Islet of Langerhans (tissue), 1 donor: ENCODE measurements at regions not wholly inside any gene's neighbourhood (a gene's known extent, or its start where the extent isn't known, plus 50 kb on each side); places are given as distances from the start of the nearest gene placed in this dataset.
"Not testable (repeated sequence)": the region's sequence is repeated elsewhere in the genome, so short reads cannot be mapped to it uniquely, and the experiment has no call there.

ENCODE experiments used
- FAIRE-seq: peaks from one replicate; lab custom pipeline; 2011; peaks lifted over from hg19 to GRCh38; lab: Jason Lieb, UNC

DNA sequence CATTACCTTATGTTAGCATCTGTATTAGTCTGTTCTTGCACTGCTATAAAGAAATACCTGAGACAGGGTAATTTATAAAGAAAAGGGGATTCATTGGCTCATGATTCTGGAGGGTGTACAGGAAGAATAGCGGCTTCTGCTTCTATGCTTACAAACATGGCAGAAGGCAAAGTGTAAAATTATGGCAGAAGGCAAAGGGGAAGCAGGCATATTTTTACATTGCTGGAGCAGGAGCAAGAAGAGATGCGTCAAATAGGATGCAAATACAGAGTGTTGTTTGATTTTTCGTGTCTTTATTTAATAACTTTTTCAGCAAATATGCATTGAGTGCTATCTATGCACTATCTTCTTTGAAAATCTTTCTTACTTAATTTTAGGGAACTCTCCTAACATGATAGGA is 210.7 kb upstream of the SSTR1 start:
- no peak for FAIRE-seq

- FAIRE-seq, result no peak
Observed at GRCh38 chr14:38000340-38000739, 207.4 kb upstream of the SSTR1 start.

GRCh38 chr14:38001501-38001900 is 206.2 kb upstream of the SSTR1 start:
- FAIRE-seq, result no peak

GRCh38 chr14:38003746-38004609 is 203.7 kb upstream of the SSTR1 start:
- FAIRE-seq, result no peak

- no peak for FAIRE-seq
Observed at GRCh38 chr14:38004610-38004879, 203.2 kb upstream of the SSTR1 start.

DNA sequence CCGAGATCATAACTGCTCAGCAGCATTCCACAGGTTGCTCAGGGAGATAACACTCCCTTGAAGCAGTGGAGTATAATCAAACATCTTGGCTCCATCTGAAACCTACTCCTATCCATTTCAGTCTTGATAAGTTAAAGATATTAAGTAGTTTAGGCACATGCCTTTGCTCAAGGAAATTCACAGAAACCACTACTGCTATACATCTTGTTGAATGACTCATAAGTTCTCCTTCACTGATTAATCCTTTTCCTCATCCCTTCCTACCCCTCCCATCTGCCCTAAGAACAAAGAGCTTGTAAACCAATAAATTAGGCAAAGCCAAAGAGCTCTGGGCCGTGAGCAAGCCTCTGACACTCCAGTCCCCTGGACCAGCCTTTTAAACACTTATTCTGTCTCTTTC is 196.5 kb upstream of the SSTR1 start:
- not testable (repeated sequence) for FAIRE-seq

DNA sequence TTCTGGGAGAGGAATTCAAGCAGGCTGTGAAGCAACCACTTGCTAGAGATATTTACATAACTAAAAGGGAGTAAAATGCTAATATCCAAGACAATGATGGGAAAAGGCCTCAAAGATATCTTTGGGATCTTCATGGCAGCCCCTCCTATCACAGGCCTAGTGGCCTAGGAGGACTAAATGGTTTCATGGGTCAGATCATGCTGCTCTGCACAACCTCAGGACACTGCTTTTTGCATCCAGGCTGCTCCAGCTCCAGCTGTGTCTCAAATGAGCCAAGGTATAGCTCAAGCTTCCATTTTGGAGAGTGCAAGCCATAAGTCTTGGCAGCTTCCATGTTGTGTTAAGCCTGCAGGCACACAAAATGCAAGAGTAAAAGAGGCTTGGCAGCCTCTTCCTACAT is 195.6 kb upstream of the SSTR1 start:
- no peak for FAIRE-seq

DNA sequence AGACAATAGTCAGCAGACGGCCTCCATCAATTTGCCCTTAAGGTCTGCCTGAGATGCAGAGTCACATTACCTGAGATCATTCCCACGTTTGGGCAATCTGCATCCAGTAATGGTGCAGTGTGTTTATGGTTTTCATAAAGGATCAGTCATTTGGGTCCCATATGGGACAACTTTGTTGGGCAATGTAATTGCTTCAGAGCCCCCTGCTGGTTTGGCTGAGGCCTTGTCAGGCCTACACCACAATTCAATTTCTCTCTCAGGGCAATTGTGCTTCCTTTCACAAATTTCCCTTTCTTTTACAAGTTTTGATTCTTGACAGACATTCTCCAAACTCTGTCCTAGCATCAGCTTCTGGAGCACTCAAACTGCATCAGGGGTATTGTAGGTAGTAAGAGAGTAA is 191.2 kb upstream of the SSTR1 start:
- no peak for FAIRE-seq

DNA sequence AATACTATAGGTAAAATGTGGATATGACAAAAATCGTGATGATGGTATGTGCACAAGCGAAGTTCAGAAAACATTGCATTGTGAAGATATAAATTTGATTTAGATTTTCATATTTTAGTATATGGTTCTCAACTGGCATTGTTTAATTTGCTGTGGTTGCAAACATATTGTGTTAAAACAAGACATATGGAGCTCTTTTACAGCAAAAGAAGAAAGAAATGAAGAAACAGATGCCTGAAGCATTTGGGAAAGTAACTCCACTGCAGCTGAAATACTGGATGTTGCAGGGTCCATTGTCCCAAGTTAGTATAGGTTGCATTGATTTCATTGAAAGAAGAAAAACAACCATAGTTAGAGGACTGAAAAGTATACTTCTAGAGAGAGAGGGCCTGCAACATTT is 185.8 kb upstream of the SSTR1 start:
- no peak for FAIRE-seq

DNA sequence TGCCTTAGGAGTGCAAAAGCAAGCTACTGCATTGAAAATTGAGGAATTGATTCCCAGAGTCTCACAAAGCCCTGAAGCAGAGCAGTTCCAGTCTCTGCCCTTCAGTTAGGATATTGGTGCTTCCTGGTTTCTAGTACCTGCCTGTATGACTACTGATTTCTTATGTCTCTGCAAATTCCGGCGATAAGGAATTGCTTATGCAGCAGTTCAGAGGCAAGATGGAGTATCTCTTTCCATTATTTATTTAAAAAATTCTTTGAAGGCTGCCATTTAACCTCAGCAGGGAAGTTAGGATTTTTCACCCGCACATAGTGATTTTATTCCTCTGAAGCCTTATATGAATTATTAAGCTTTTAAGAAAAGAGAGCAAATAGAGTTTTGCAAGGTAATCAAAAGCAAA is 184.9 kb upstream of the SSTR1 start:
- FAIRE-seq, result no peak

DNA sequence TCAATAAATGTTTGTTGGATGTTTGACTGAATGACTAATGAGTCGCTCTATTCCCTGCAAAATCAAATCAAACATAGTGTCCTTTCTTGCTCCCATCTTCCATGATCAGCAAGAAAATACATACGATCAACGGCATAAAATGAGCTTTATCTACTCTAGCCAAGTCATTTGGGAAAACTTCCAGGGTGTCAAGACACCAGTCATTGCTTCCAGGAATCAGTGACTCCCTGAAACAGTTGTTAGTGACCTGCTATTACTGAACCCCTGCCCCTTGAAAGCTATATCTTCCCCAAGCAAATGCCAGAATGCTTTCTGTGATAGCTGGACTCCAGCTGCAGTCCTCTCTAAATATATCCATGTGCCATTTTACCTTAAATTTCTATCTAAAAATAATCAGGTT is 169.5 kb upstream of the SSTR1 start:
- FAIRE-seq, result no peak

GRCh38 chr14:38038986-38039385 is 168.7 kb upstream of the SSTR1 start:
- no peak for FAIRE-seq

GRCh38 chr14:38039496-38039895 is 168.2 kb upstream of the SSTR1 start:
- FAIRE-seq, result no peak

DNA sequence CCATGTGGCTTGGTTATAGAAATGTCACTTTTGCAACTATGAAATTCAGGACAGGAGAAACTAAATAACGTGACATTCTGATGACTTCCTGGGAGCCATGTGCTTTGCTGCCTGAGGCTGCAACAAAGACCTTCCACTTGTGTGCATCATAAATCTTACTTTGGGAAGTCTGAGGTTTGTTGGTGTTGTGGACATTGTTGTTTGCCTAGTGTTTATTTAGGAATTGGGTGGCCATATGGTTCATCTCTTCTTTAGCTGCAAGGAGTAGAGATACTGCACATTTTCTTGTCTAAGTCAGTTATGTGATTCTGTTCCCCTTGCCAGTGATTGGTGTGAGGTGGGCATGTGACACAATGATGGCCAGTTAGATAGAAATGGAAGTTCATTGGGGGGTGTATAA is 167.3 kb upstream of the SSTR1 start:
- FAIRE-seq, result no peak

DNA sequence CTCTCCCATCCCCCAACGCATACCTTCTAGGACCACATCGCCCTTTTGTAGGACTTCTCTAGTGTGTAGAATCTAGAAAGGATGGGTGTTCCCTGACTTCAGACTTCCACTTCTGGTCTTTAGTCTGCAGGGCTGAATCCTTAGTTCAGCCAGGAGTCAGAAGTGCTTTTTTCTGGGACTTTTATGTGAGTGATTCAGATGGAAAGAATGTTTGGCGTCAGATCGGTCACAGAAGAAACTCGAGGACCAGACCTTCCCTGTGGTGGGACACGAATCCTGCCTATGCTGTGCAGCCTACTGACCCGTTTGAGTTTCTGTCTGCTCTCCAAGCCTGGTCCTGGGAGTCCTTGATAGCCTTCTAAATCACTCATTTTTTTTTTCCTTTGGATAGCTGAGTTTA is 165.4 kb upstream of the SSTR1 start:
- FAIRE-seq, result no peak

DNA sequence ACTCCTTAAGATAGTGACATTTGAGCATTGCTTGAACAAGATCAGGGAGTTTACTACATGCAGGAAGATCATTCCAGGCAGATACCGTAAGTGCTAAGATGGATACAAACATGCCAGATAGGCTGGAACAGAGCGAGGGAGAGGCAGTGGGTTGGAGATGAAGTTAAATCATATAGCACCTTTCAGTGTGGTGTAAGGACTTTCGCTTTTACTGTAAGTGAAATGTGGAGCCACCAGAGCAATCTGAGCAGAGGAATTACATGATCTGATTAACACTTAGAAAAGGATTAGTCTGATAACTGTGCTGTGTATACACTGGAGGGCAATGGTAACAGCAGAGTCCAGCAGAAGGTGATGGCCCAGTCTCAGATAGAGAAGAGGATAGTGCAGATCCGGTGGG is 163.0 kb upstream of the SSTR1 start:
- FAIRE-seq, result no peak

- no peak for FAIRE-seq
Observed at GRCh38 chr14:38045461-38045860, 162.2 kb upstream of the SSTR1 start.

DNA sequence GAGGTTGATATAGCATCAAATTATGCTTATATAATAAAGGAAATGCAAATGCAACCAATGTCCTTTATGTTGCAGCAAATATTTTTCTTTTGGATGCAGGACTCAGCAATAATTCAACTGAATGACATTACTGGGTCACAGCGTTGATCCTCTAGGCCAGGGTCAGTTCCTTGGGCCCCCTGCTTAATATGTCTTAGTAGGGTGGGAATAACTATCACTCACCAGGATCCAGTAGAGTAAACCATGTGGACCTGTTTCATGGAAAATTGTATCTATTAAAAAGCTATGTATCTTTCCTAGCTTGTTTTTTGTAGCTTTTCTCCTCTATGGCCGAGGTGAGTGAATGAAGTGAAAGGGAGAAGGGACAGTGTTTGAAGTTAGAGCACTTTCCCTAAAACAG is 161.5 kb upstream of the SSTR1 start:
- FAIRE-seq, result no peak

DNA sequence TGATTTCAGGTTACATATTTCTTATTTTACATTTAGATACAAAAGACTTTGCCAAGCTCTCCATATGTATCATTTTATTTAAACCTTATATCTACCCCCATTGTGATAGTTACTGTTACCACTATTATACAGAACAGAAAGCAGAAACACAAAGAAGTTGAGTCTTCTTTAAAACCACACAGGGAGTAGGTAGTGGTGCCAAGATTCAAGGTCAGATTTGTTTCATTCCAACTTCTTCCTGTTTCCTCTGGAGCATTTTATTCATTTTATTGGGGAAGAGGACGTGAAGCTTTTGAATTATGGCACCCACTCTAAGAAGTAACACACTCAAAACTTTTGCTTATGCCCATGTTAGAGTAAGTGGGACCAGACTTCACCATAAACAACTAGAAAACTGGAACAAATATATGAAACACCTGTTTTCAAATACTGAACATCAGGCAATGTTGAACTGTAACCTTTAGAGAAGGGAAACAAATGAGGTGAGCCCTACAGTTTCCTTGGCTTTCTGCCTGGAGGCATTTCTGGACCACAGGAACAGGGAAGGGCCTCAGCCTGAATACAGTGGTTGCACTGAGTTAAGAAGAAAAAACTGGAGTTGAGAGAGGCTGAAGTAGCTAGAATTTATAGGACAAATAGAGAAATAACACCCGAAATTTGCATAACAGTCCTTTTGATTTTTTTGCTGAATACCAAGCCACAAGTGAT is 160.4 kb upstream of the SSTR1 start:
- FAIRE-seq, result no peak

- no peak for FAIRE-seq
Observed at GRCh38 chr14:38053666-38054065, 154.0 kb upstream of the SSTR1 start.

- no peak for FAIRE-seq
Observed at GRCh38 chr14:38056270-38056669, 151.4 kb upstream of the SSTR1 start.

DNA sequence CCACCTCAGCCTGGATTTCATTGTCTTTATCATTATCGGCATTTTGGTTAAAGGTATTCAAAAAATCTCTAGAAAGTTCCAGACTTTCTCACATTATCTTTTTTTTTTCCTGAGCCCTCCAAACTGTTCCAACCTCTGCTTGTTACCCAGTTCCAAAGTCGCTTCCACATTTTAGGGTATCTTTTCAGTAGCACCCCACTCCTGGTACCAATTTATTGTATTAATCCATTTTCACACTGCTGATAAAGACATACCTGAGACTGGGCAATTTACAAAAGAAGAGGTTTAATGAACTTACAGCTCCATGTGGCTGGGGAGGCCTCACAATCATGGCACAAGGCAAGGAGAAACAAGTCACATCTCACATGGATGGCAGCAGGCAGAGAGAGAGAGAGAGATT is 145.5 kb upstream of the SSTR1 start:
- not testable (repeated sequence) for FAIRE-seq

DNA sequence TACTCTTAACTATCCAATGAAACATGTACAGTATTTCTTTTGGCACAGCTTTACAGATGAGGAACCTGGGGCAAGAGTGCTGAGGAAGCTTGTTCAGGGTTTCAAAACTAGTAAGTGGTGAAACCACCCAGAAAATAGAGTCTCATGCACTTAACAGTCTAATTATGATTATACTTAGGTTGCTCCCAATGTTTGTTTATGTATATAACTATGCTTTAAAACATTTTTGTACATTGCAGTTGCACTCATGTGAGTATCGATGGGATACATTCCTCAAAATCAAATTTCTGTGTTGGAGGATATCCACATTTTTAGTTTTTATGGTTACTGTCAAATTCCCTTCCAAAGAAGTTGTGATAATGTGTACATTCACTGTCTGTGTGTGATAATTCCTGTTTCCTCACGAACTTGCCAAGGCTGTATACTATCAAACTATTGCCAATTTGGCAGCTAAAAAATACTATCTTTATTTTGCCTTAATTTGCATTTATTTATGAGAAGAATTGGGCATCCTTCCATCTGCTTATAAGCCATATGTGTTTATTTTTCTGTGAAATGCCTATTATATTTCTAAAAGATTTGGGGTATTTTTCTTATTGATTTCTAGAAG is 143.9 kb upstream of the SSTR1 start:
- FAIRE-seq, result no peak
